Endothelial cell (in vitro differentiated cells): ENCODE measurements at regions not wholly inside any gene's neighbourhood (a gene's known extent, or its start where the extent isn't known, plus 50 kb on each side); places are given as distances from the start of the nearest gene placed in this dataset.

Source experiments
- DNase-seq: peaks from one replicate; pipeline ENCODE4 v3.0.0; 2021; ENCODE audit warnings: low spot score
- H3K27ac Mint-ChIP-seq: one replicate; pipeline ENCODE4 v1.8.0; 2021; ENCODE audit warnings: mixed read lengths, inconsistent platforms; ENCODE audit not compliant: unreplicated experiment
- H3K27me3 Mint-ChIP-seq: one replicate; pipeline ENCODE4 v1.8.0; 2021; ENCODE audit warnings: mild to moderate bottlenecking, moderate library complexity, mixed read lengths, inconsistent platforms; ENCODE audit not compliant: unreplicated experiment
- H3K36me3 Mint-ChIP-seq: one replicate; pipeline ENCODE4 v1.8.0; 2021; ENCODE audit warnings: mild to moderate bottlenecking, low read depth, mixed read lengths, inconsistent platforms; ENCODE audit not compliant: unreplicated experiment
- H3K4me1 Mint-ChIP-seq: one replicate; pipeline ENCODE4 v1.8.0; 2021; ENCODE audit warnings: mild to moderate bottlenecking, mixed read lengths, inconsistent platforms; ENCODE audit not compliant: unreplicated experiment
- H3K4me3 Mint-ChIP-seq: one replicate; pipeline ENCODE4 v1.8.0; 2021; ENCODE audit warnings: mild to moderate bottlenecking, mixed read lengths, inconsistent platforms; ENCODE audit not compliant: unreplicated experiment
- H3K9me3 Mint-ChIP-seq: one replicate; pipeline ENCODE4 v1.8.0; 2021; ENCODE audit warnings: mixed read lengths, inconsistent platforms; ENCODE audit not compliant: unreplicated experiment
- TF ChIP-seq, protein P1 (sequence below): fragments of 200-600 bp; sonication (generic); IDR thresholded peaks from one replicate; pipeline ENCODE4 v1.5.0; 2021; ENCODE audit warnings: antibody characterized with exemption; ENCODE audit not compliant: unreplicated experiment

DNA sequence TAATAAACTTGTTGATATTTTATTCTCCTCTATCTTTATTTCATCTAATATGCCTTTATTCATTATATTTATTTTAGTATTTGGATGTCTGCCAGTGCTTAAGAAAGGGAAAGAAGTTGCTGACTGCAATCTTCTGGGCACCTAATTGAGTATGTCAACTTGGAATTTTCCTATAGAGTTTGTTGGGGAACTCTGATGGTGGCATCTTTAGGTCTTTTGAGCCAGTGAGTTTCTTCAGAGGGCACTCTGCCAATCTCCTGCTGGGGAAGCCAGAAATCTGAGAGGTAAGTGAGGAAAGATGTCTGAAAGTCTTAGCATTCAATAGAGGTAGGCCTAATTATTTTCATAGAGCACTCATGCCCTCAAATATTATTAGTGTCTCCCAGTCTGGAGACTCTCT is 475.0 kb downstream of the GABRG1 start:
- Mint-ChIP-seq H3K27me3 (no peaks in the 10 kb centered on the region), H3K4me1 (no peaks in the 10 kb centered on the region), H3K36me3 (no peaks in the 10 kb centered on the region), H3K9me3 (peaks cover 10% of the 10 kb centered on the region), H3K4me3 (no peak overlapping the region), H3K27ac (no peak overlapping the region)
- TF ChIP-seq, protein P1, sequence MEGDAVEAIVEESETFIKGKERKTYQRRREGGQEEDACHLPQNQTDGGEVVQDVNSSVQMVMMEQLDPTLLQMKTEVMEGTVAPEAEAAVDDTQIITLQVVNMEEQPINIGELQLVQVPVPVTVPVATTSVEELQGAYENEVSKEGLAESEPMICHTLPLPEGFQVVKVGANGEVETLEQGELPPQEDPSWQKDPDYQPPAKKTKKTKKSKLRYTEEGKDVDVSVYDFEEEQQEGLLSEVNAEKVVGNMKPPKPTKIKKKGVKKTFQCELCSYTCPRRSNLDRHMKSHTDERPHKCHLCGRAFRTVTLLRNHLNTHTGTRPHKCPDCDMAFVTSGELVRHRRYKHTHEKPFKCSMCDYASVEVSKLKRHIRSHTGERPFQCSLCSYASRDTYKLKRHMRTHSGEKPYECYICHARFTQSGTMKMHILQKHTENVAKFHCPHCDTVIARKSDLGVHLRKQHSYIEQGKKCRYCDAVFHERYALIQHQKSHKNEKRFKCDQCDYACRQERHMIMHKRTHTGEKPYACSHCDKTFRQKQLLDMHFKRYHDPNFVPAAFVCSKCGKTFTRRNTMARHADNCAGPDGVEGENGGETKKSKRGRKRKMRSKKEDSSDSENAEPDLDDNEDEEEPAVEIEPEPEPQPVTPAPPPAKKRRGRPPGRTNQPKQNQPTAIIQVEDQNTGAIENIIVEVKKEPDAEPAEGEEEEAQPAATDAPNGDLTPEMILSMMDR, result no peak
- no peak for DNase-seq

DNA sequence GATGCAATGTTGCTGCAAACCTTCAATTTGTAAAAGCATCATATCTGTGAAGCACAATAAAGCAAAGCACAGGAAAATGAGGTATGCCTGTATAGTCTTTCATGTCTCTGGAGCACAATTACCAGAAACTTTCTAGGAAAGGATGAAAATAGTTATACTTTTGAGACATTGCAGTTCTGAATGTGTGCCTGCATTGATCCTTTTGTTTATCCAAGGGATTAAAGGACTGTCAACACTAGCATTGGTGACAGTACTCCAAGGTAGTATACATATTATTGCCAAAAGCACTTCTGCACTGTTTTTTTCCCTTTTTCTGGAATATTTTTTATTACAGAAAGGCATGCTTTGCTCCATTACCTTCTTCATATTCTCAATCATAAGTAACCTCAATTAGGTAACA is 476.0 kb downstream of the GABRG1 start:
- H3K9me3 Mint-ChIP-seq, result peaks cover 10% of the 10 kb centered on the region
- H3K27ac Mint-ChIP-seq, result no peak overlapping the region

GRCh38 chr4:45646885-45647590 is 476.8 kb downstream of the GABRG1 start:
- TF ChIP-seq, protein P1, result no peak

More for the DNA sequence above, 476.0 kb downstream of the GABRG1 start:
- TF ChIP-seq, protein P1, result no peak
- Mint-ChIP-seq H3K4me1 (no peaks in the 10 kb centered on the region), H3K4me3 (no peak overlapping the region), H3K27me3 (no peaks in the 10 kb centered on the region), H3K36me3 (no peaks in the 10 kb centered on the region)
- DNase-seq, result no peak

DNA sequence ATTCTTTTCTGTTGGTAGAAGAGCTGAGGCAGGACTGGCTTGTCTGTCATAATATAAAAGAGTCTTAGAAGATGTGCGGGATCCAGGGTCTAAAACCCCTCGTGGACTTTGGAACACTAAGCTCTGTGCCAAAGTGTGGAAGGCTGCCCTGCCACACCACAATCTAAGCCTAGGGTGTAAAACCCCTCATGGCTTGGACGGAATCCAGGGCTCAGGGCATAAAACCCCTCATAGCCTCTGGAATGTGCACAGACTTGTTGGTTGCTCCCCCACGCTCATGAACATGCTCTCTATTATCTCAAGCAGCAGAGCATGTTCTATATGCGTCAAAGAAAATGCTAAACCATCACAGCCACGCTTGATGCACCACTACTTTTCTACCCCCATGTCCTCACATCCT is 483.6 kb downstream of the GABRG1 start:
- H3K27ac Mint-ChIP-seq, result no peak overlapping the region
- TF ChIP-seq, protein P1, result no peak
- no peaks in the 10 kb centered on the region for H3K36me3 Mint-ChIP-seq
- DNase-seq, result no peak
- no peaks in the 10 kb centered on the region for H3K27me3 Mint-ChIP-seq
- no peaks in the 10 kb centered on the region for H3K4me1 Mint-ChIP-seq
- peaks cover 1% of the 10 kb centered on the region for H3K9me3 Mint-ChIP-seq
- no peak overlapping the region for H3K4me3 Mint-ChIP-seq

More at GRCh38 chr4:45646885-45647590, 476.8 kb downstream of the GABRG1 start:
- Mint-ChIP-seq H3K9me3 (peaks cover 10% of the 10 kb centered on the region), H3K27ac (no peak overlapping the region), H3K4me1 (no peaks in the 10 kb centered on the region), H3K4me3 (no peak overlapping the region), H3K36me3 (no peaks in the 10 kb centered on the region), H3K27me3 (no peaks in the 10 kb centered on the region)
- no peak for DNase-seq

- H3K4me1 Mint-ChIP-seq, result no peaks in the 10 kb centered on the region
- H3K36me3 Mint-ChIP-seq, result no peaks in the 10 kb centered on the region
- H3K27me3 Mint-ChIP-seq, result no peaks in the 10 kb centered on the region
These were observed 485.2 kb downstream of the GABRG1 start for GRCh38 chr4:45638641-45639040.

More at GRCh38 chr4:45638641-45639040, 485.2 kb downstream of the GABRG1 start:
- no peak overlapping the region for H3K4me3 Mint-ChIP-seq
- H3K9me3 Mint-ChIP-seq, result peaks cover 4% of the 10 kb centered on the region
- TF ChIP-seq, protein P1, result no peak
- DNase-seq, result no peak
- no peak overlapping the region for H3K27ac Mint-ChIP-seq
